ENCODE measurements at regions not wholly inside any gene's neighbourhood (a gene's known extent, or its start where the extent isn't known, plus 50 kb on each side); places are given as distances from the start of the nearest gene placed in this dataset.

DNA sequence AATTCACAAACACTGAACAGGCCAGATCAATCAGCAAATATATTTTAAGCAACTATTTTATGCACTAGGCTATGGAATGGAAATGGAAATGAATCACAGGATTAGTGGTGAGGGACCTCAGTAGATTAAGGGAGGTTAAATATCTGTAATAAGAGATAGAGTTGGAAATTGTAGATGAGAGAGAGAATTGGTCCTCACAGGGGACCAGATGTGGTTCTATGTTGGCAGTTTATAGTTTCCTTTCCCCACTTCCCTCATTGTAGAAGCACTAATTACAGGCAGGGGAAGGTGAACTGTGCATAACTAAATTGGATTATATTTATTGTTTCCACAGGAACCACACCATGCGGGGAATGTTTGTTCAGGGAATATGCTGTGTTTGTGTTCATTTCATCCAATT lies 496.2 kb downstream of the ARHGEF28 start:
- Mint-ChIP-seq H3K36me3 (ENCODE audit: low read depth) (no peaks in the 10 kb centered on the region), H3K4me3 (no peak overlapping the region), H3K27me3 (ENCODE audit: insufficient read depth, low read depth, poor library complexity) (no peaks in the 10 kb centered on the region), H3K9me3 (no peaks in the 10 kb centered on the region; the same call in 2 of the 3 replicates), H3K4me1 (no peaks in the 10 kb centered on the region), H3K27ac (no peak overlapping the region)
- Histone ChIP-seq H3K27me3 (ENCODE audit: insufficient read depth) (no peaks in the 10 kb centered on the region), H3K36me3 (ENCODE audit: insufficient read depth) (no peaks in the 10 kb centered on the region), H3F3A (replicated peaks; ENCODE audit: low read depth) (no peaks in the 10 kb centered on the region), H2AFZ (no peak overlapping the region), H3K4me1 (ENCODE audit: insufficient read depth) (no peaks in the 10 kb centered on the region), H3K27ac (ENCODE audit: low read depth) (no peak overlapping the region), H3K79me2 (replicated peaks; ENCODE audit: insufficient read depth) (no peaks in the 10 kb centered on the region), H4K20me1 (replicated peaks; ENCODE audit: insufficient read depth) (no peaks in the 10 kb centered on the region), H3K4me2 (no peak overlapping the region), H3K9me2 (ENCODE audit: insufficient read depth) (peaks cover 4% of the 10 kb centered on the region; the same call in 1 of the 2 replicates), H3K4me3 (no peak overlapping the region)
- no peak for DNase-seq (ENCODE audit: low spot score)
- TF ChIP-seq EZH2phosphoT487 (IDR thresholded peaks at IDR 0.05; ENCODE audit: unreplicated experiment), result no peak
- no peak for TF ChIP-seq CREB1 (CRISPR knock-in tag; IDR thresholded peaks at IDR 0.05; ENCODE audit: low read depth)
- no peak for TF ChIP-seq ZNF331 (CRISPR knock-in tag; IDR thresholded peaks at IDR 0.05; ENCODE audit: low read depth)
- TF ChIP-seq ETS1 (IDR thresholded peaks at IDR 0.05), result no peak
- TF ChIP-seq CTCF (conservative IDR thresholded peaks at IDR 0.05; ENCODE audit: low read depth in 2 of 2), result no peak
- TF ChIP-seq, protein P1, sequence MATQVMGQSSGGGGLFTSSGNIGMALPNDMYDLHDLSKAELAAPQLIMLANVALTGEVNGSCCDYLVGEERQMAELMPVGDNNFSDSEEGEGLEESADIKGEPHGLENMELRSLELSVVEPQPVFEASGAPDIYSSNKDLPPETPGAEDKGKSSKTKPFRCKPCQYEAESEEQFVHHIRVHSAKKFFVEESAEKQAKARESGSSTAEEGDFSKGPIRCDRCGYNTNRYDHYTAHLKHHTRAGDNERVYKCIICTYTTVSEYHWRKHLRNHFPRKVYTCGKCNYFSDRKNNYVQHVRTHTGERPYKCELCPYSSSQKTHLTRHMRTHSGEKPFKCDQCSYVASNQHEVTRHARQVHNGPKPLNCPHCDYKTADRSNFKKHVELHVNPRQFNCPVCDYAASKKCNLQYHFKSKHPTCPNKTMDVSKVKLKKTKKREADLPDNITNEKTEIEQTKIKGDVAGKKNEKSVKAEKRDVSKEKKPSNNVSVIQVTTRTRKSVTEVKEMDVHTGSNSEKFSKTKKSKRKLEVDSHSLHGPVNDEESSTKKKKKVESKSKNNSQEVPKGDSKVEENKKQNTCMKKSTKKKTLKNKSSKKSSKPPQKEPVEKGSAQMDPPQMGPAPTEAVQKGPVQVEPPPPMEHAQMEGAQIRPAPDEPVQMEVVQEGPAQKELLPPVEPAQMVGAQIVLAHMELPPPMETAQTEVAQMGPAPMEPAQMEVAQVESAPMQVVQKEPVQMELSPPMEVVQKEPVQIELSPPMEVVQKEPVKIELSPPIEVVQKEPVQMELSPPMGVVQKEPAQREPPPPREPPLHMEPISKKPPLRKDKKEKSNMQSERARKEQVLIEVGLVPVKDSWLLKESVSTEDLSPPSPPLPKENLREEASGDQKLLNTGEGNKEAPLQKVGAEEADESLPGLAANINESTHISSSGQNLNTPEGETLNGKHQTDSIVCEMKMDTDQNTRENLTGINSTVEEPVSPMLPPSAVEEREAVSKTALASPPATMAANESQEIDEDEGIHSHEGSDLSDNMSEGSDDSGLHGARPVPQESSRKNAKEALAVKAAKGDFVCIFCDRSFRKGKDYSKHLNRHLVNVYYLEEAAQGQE (IDR thresholded peaks at IDR 0.05; ENCODE audit: unreplicated experiment), result no peak
- ATAC-seq, result no peak

- H3K9me2 ChIP-seq (ENCODE audit: insufficient read depth), result peaks cover 4% of the 10 kb centered on the region; the same call in 1 of the 2 replicates
- Mint-ChIP-seq H3K9me3 (no peaks in the 10 kb centered on the region; the same call in 2 of the 3 replicates), H3K36me3 (ENCODE audit: low read depth) (no peaks in the 10 kb centered on the region), H3K4me3 (no peak overlapping the region), H3K27me3 (ENCODE audit: insufficient read depth, low read depth, poor library complexity) (no peaks in the 10 kb centered on the region), H3K27ac (no peak overlapping the region), H3K4me1 (peaks cover 3% of the 10 kb centered on the region; the same call in 1 of the 3 replicates)
- peak overlapping the region; percentile 59; the same call in 1 of the 2 replicates for H2AFZ ChIP-seq
- no peaks in the 10 kb centered on the region for H3F3A ChIP-seq (replicated peaks; ENCODE audit: low read depth)
- H3K79me2 ChIP-seq (replicated peaks; ENCODE audit: insufficient read depth), result no peaks in the 10 kb centered on the region
- H3K36me3 ChIP-seq (ENCODE audit: insufficient read depth), result no peaks in the 10 kb centered on the region
- H3K4me3 ChIP-seq, result no peak overlapping the region
- H3K27ac ChIP-seq (ENCODE audit: low read depth), result no peak overlapping the region
- H4K20me1 ChIP-seq (replicated peaks; ENCODE audit: insufficient read depth), result no peaks in the 10 kb centered on the region
- ATAC-seq, result no peak
- H3K4me1 ChIP-seq (ENCODE audit: insufficient read depth), result no peaks in the 10 kb centered on the region
- H3K4me2 ChIP-seq, result no peak overlapping the region
- H3K27me3 ChIP-seq (ENCODE audit: insufficient read depth), result no peaks in the 10 kb centered on the region
- DNase-seq (ENCODE audit: low spot score), result no peak
- no peak for TF ChIP-seq ZNF331 (CRISPR knock-in tag; IDR thresholded peaks at IDR 0.05; ENCODE audit: low read depth)
- no peak for TF ChIP-seq EZH2 (IDR thresholded peaks at IDR 0.05; ENCODE audit: low read depth, unreplicated experiment)
- no peak for TF ChIP-seq JUNB (IDR thresholded peaks at IDR 0.05; ENCODE audit: unreplicated experiment)
- TF ChIP-seq EZH2phosphoT487 (IDR thresholded peaks at IDR 0.05; ENCODE audit: unreplicated experiment), result no peak
- no peak for TF ChIP-seq ZNF462 (CRISPR knock-in tag; IDR thresholded peaks at IDR 0.05)
- no peak for TF ChIP-seq CREB1 (CRISPR knock-in tag; IDR thresholded peaks at IDR 0.05; ENCODE audit: low read depth)
Observed at GRCh38 chr5:74120585-74120984, 494.6 kb downstream of the ARHGEF28 start.

Measured in GM23338 (cell line).